GM23338 (cell line): ENCODE measurements at regions not wholly inside any gene's neighbourhood (a gene's known extent, or its start where the extent isn't known, plus 50 kb on each side); places are given as distances from the start of the nearest gene placed in this dataset.

ENCODE experiments used
- ATAC-seq: fragments of 200-7000 bp; cut with Tn5 transposase; 3 replicates; pipeline ENCODE4 v1.9.1; 2020
- DNase-seq: peaks from one replicate; pipeline ENCODE4 v3.0.0-alpha.2; 2015; ENCODE audit warnings: low spot score
- H2AFZ ChIP-seq: fragments of 200-600 bp; sonication (generic); 2 replicates; pipeline ENCODE4 v1.8.0; 2016; ENCODE audit warnings: antibody characterized with exemption, mild to moderate bottlenecking, moderate library complexity
- H3F3A ChIP-seq: fragments of 200-600 bp; sonication (generic); replicated peaks from 2 replicates; pipeline ENCODE4 v1.8.0; 2017; ENCODE audit warnings: antibody characterized with exemption, mixed run types, low read depth
- H3K27ac ChIP-seq: fragments of 200-600 bp; sonication (generic); 2 replicates; pipeline ENCODE4 v1.6.1; 2016; ENCODE audit warnings: low read depth
- H3K27me3 ChIP-seq: fragments of 200-600 bp; sonication (generic); 2 replicates; pipeline ENCODE4 v1.8.0; 2016; ENCODE audit warnings: mild to moderate bottlenecking, mixed run types, moderate library complexity; ENCODE audit not compliant: insufficient read depth
- H3K36me3 ChIP-seq: fragments of 200-600 bp; sonication (generic); 2 replicates; pipeline ENCODE4 v1.8.0; 2016; ENCODE audit warnings: mild to moderate bottlenecking; ENCODE audit not compliant: insufficient read depth
- H3K4me1 ChIP-seq: fragments of 200-600 bp; sonication (generic); 2 replicates; pipeline ENCODE4 v1.8.0; 2016; ENCODE audit warnings: mild to moderate bottlenecking, moderate library complexity; ENCODE audit not compliant: insufficient read depth
- H3K4me2 ChIP-seq: fragments of 200-600 bp; sonication (generic); 2 replicates; pipeline ENCODE4 v1.7.1; 2017; ENCODE audit warnings: mixed run types
- H3K4me3 ChIP-seq: fragments of 200-600 bp; sonication (generic); 2 replicates; pipeline ENCODE4 v1.6.1; 2016; ENCODE audit warnings: mixed run types
- H3K79me2 ChIP-seq: fragments of 200-600 bp; sonication (generic); replicated peaks from 2 replicates; pipeline ENCODE4 v1.8.0; 2017; ENCODE audit warnings: mild to moderate bottlenecking; ENCODE audit not compliant: insufficient read depth
- H3K9me2 ChIP-seq: fragments of 200-600 bp; sonication (generic); 2 replicates; pipeline ENCODE4 v1.8.0; 2017; ENCODE audit not compliant: insufficient read depth
- H4K20me1 ChIP-seq: fragments of 200-600 bp; sonication (generic); replicated peaks from 2 replicates; pipeline ENCODE4 v1.8.0; 2017; ENCODE audit warnings: mild to moderate bottlenecking; ENCODE audit not compliant: insufficient read depth
- H3K27ac Mint-ChIP-seq: 2 replicates; pipeline ENCODE4 v1.8.0; 2020; ENCODE audit warnings: inconsistent platforms, mild to moderate bottlenecking, moderate library complexity, mixed read lengths
- H3K27me3 Mint-ChIP-seq: 3 replicates; pipeline ENCODE4 v1.8.0; 2022; ENCODE audit warnings: low read depth, mild to moderate bottlenecking, moderate library complexity, mixed read lengths, inconsistent platforms; ENCODE audit not compliant: insufficient read depth, poor library complexity
- H3K36me3 Mint-ChIP-seq: 3 replicates; pipeline ENCODE4 v1.8.0; 2021; ENCODE audit warnings: low read depth, mild to moderate bottlenecking, inconsistent platforms, moderate library complexity, mixed read lengths
- H3K4me1 Mint-ChIP-seq: 3 replicates; pipeline ENCODE4 v1.8.0; 2020; ENCODE audit warnings: mild to moderate bottlenecking, inconsistent platforms, mixed read lengths
- H3K4me3 Mint-ChIP-seq: 3 replicates; pipeline ENCODE4 v1.8.0; 2021; ENCODE audit warnings: moderate library complexity, mild to moderate bottlenecking, inconsistent platforms, mixed read lengths
- H3K9me3 Mint-ChIP-seq: 3 replicates; pipeline ENCODE4 v1.8.0; 2020; ENCODE audit warnings: moderate library complexity, mild to moderate bottlenecking, inconsistent platforms, mixed read lengths
- CREB1 ChIP-seq: fragments of 250-450 bp; sonication (Bioruptor Pico); IDR thresholded peaks from 2 replicates; pipeline ENCODE4 v1.5.0; 2020; ENCODE audit warnings: low read depth, mild to moderate bottlenecking, moderate library complexity
- EZH2phosphoT487 ChIP-seq: fragments of 200-600 bp; sonication (generic); IDR thresholded peaks from one replicate; pipeline ENCODE4 v1.8.1; 2018; ENCODE audit warnings: antibody characterized with exemption; ENCODE audit not compliant: unreplicated experiment
- JUNB ChIP-seq: IDR thresholded peaks from one replicate; pipeline ENCODE4 v1.6.1; 2016; ENCODE audit warnings: antibody characterized with exemption; ENCODE audit not compliant: unreplicated experiment
- NANOG ChIP-seq: IDR thresholded peaks from 2 replicates; pipeline ENCODE4 v1.6.1; 2016; ENCODE audit warnings: antibody characterized with exemption, borderline replicate concordance
- POLR2AphosphoS5 ChIP-seq: IDR thresholded peaks from 2 replicates; pipeline ENCODE4 v1.6.1; 2016; ENCODE audit warnings: antibody characterized with exemption, low read depth
- STAT1 ChIP-seq: IDR thresholded peaks from one replicate; pipeline ENCODE4 v1.6.1; 2016; ENCODE audit warnings: antibody characterized with exemption; ENCODE audit not compliant: unreplicated experiment
- ZNF114 ChIP-seq: fragments of 250-450 bp; sonication (Bioruptor Pico); IDR thresholded peaks from 2 replicates; pipeline ENCODE4 v1.5.0; 2020; ENCODE audit warnings: mild to moderate bottlenecking, moderate library complexity
- ZNF462 ChIP-seq: fragments of 250-450 bp; sonication (Bioruptor Pico); IDR thresholded peaks from 2 replicates; pipeline ENCODE4 v1.5.0; 2020; ENCODE audit warnings: mild to moderate bottlenecking, moderate library complexity
- TF ChIP-seq, protein P1 (sequence below): IDR thresholded peaks from one replicate; pipeline ENCODE4 v1.6.1; 2018; ENCODE audit warnings: antibody characterized with exemption; ENCODE audit not compliant: unreplicated experiment
- TF ChIP-seq, protein P2 (sequence below), 2 experiments: fragments of 200-600 bp in 1 of 2; sonication (generic) in 1 of 2; conservative IDR thresholded peaks; 2 replicates each; pipeline versions ENCODE4 v1.5.1 to v1.6.1; 2016 to 2017; ENCODE audit warnings: antibody characterized with exemption in 2 of 2, low read depth in 2 of 2, mild to moderate bottlenecking in 2 of 2, moderate library complexity in 1 of 2

- TF ChIP-seq, protein P1, sequence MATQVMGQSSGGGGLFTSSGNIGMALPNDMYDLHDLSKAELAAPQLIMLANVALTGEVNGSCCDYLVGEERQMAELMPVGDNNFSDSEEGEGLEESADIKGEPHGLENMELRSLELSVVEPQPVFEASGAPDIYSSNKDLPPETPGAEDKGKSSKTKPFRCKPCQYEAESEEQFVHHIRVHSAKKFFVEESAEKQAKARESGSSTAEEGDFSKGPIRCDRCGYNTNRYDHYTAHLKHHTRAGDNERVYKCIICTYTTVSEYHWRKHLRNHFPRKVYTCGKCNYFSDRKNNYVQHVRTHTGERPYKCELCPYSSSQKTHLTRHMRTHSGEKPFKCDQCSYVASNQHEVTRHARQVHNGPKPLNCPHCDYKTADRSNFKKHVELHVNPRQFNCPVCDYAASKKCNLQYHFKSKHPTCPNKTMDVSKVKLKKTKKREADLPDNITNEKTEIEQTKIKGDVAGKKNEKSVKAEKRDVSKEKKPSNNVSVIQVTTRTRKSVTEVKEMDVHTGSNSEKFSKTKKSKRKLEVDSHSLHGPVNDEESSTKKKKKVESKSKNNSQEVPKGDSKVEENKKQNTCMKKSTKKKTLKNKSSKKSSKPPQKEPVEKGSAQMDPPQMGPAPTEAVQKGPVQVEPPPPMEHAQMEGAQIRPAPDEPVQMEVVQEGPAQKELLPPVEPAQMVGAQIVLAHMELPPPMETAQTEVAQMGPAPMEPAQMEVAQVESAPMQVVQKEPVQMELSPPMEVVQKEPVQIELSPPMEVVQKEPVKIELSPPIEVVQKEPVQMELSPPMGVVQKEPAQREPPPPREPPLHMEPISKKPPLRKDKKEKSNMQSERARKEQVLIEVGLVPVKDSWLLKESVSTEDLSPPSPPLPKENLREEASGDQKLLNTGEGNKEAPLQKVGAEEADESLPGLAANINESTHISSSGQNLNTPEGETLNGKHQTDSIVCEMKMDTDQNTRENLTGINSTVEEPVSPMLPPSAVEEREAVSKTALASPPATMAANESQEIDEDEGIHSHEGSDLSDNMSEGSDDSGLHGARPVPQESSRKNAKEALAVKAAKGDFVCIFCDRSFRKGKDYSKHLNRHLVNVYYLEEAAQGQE = no peak
These were observed 260.3 kb downstream of the TRIM36 start (continued) for GRCh38 chr5:114909424-114909823.

GRCh38 chr5:114903767-114904166 is 265.9 kb downstream of the TRIM36 start:
- peaks cover 28% of the 10 kb centered on the region for H3K9me3 Mint-ChIP-seq
- H3K4me2 ChIP-seq = no peak overlapping the region
- DNase-seq (no peak), ATAC-seq (no peak)
- no peak overlapping the region for H3K4me3 Mint-ChIP-seq
- H3K27me3 ChIP-seq = no peaks in the 10 kb centered on the region
- H3K9me2 ChIP-seq = peaks cover 5% of the 10 kb centered on the region; the same call in 1 of the 2 replicates
- H3K27ac ChIP-seq = no peak overlapping the region
- peaks cover 20% of the 10 kb centered on the region for H3K36me3 Mint-ChIP-seq
- H3K27ac Mint-ChIP-seq = no peak overlapping the region
- H3K4me1 ChIP-seq = no peaks in the 10 kb centered on the region
- H2AFZ ChIP-seq = no peak overlapping the region
- H3K4me3 ChIP-seq = no peak overlapping the region
- peaks cover 7% of the 10 kb centered on the region; the same call in 1 of the 2 replicates for H3K36me3 ChIP-seq
- no peaks in the 10 kb centered on the region for H3K79me2 ChIP-seq
- peaks cover 2% of the 10 kb centered on the region for H3K27me3 Mint-ChIP-seq
- TF ChIP-seq CREB1 (CRISPR knock-in tag) (no peak), ZNF114 (no peak), STAT1 (no peak), JUNB (no peak), NANOG (no peak), EZH2phosphoT487 (no peak), ZNF462 (CRISPR knock-in tag) (no peak), POLR2AphosphoS5 (no peak)
- TF ChIP-seq, protein P2, sequence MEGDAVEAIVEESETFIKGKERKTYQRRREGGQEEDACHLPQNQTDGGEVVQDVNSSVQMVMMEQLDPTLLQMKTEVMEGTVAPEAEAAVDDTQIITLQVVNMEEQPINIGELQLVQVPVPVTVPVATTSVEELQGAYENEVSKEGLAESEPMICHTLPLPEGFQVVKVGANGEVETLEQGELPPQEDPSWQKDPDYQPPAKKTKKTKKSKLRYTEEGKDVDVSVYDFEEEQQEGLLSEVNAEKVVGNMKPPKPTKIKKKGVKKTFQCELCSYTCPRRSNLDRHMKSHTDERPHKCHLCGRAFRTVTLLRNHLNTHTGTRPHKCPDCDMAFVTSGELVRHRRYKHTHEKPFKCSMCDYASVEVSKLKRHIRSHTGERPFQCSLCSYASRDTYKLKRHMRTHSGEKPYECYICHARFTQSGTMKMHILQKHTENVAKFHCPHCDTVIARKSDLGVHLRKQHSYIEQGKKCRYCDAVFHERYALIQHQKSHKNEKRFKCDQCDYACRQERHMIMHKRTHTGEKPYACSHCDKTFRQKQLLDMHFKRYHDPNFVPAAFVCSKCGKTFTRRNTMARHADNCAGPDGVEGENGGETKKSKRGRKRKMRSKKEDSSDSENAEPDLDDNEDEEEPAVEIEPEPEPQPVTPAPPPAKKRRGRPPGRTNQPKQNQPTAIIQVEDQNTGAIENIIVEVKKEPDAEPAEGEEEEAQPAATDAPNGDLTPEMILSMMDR (conservative IDR thresholded peaks at IDR 0.05; ENCODE audit: low read depth in 2 of 2) = no peak
- TF ChIP-seq, protein P1 = no peak
- no peaks in the 10 kb centered on the region for H3K4me1 Mint-ChIP-seq
- H3F3A ChIP-seq = no peaks in the 10 kb centered on the region
- H4K20me1 ChIP-seq = no peaks in the 10 kb centered on the region
